K562 (cell line): ENCODE measurements at regions not wholly inside any gene's neighbourhood (a gene's known extent, or its start where the extent isn't known, plus 50 kb on each side); places are given as distances from the start of the nearest gene placed in this dataset.

ENCODE experiments used
- ERF ChIP-seq: fragments of 450-650 bp; formaldehyde crosslinking; IDR thresholded peaks from 2 replicates; pipeline ENCODE4 v1.4.0; 2020; ENCODE audit warnings: mild to moderate bottlenecking, mixed read lengths
- FOS ChIP-seq: IDR thresholded peaks from 3 replicates; pipeline ENCODE4 v1.6.1; 2011; ENCODE audit not compliant: insufficient read length; ENCODE audit errors: extremely low read depth
- FOXJ3 ChIP-seq: sonication (generic); formaldehyde crosslinking; IDR thresholded peaks from 2 replicates; pipeline ENCODE4 v1.4.0; 2020; ENCODE audit warnings: mild to moderate bottlenecking, missing genetic modification reagents
- MAFG ChIP-seq: fragments of 450-650 bp; conservative IDR thresholded peaks from 2 replicates; pipeline ENCODE4 v1.6.1; 2016; ENCODE audit warnings: missing genetic modification characterization, missing compliant biosample characterization
- SIX5 ChIP-seq, 2 experiments: IDR thresholded peaks; 2 replicates each; pipeline ENCODE4 v1.6.1; 2011; ENCODE audit warnings: low read length in 2 of 2, borderline replicate concordance in 1 of 2, low read depth in 1 of 2, mild to moderate bottlenecking in 1 of 2, moderate library complexity in 1 of 2; ENCODE audit not compliant: insufficient read depth in 1 of 2
- TARDBP ChIP-seq: fragments of 450-650 bp; IDR thresholded peaks from 2 replicates; pipeline ENCODE4 v1.6.1; 2016
- ZNF407 ChIP-seq: fragments of 450-650 bp; IDR thresholded peaks from 2 replicates; pipeline ENCODE4 v1.6.1; 2016; ENCODE audit warnings: low read depth

GRCh38 chr5:97623441-97623840 is 440.4 kb upstream of the RIOK2 start:
- TF ChIP-seq TARDBP (no peak), MAFG (tag) (no peak), SIX5 (IDR thresholded peaks at IDR 0.05; ENCODE audit: borderline replicate concordance in 1 of 2, insufficient read depth in 1 of 2, low read depth in 1 of 2, low read length in 2 of 2) (no peak), ERF (CRISPR knock-in tag) (no peak), ZNF407 (no peak), FOXJ3 (CRISPR knock-in tag) (no peak), FOS (no peak)
